K562 (cell line): ENCODE measurements at regions not wholly inside any gene's neighbourhood (a gene's known extent, or its start where the extent isn't known, plus 50 kb on each side); places are given as distances from the start of the nearest gene placed in this dataset.

Experiments
- BACH1 ChIP-seq: fragments of 200-800 bp; sonication (Bioruptor generic); IDR thresholded peaks from 2 replicates; pipeline ENCODE4 v1.6.1; 2016; ENCODE audit warnings: missing genetic modification characterization, missing compliant biosample characterization
- BRCA1 ChIP-seq, 2 experiments: fragments of 450-650 bp in 1 of 2; sonication (generic) in 1 of 2; formaldehyde crosslinking in 1 of 2; IDR thresholded peaks; 2 replicates each; pipeline versions ENCODE4 v1.5.0 to v1.6.1; 2017 to 2020; ENCODE audit warnings: mild to moderate bottlenecking in 1 of 2, missing genetic modification reagents in 1 of 2
- CEBPB ChIP-seq: fragments of 450-650 bp; IDR thresholded peaks from 2 replicates; pipeline ENCODE4 v1.6.1; 2016; ENCODE audit warnings: missing genetic modification characterization, missing compliant biosample characterization
- MTF1 ChIP-seq: fragments of 250-450 bp; sonication (Bioruptor Pico); IDR thresholded peaks from 2 replicates; pipeline ENCODE4 v1.9.0; 2021; ENCODE audit warnings: moderate library complexity, mild to moderate bottlenecking, inconsistent platforms, borderline replicate concordance
- POLR2AphosphoS5 ChIP-seq: IDR thresholded peaks from 2 replicates; pipeline ENCODE4 v1.6.1; 2011; ENCODE audit warnings: mild to moderate bottlenecking, low read depth, low read length, moderate library complexity; ENCODE audit not compliant: control insufficient read depth, insufficient read depth
- ZBTB1 ChIP-seq: sonication (generic); formaldehyde crosslinking; IDR thresholded peaks from 2 replicates; pipeline ENCODE4 v1.8.1; 2023; ENCODE audit warnings: missing genetic modification reagents, low read depth, mild to moderate bottlenecking, borderline replicate concordance
- ZNF133 ChIP-seq: fragments of 250-450 bp; sonication (Bioruptor Pico); IDR thresholded peaks from 2 replicates; pipeline ENCODE4 v1.4.0; 2020; ENCODE audit warnings: mild to moderate bottlenecking
- ZNF316 ChIP-seq: fragments of 450-650 bp; IDR thresholded peaks from 2 replicates; pipeline ENCODE4 v1.6.1; 2016
- ZSCAN32 ChIP-seq: fragments of 450-650 bp; formaldehyde crosslinking; IDR thresholded peaks from 2 replicates; pipeline ENCODE4 v1.4.0; 2020; ENCODE audit warnings: mild to moderate bottlenecking, moderate library complexity
- TF ChIP-seq, protein P1 (sequence below): fragments of 450-650 bp; IDR thresholded peaks from 2 replicates; pipeline ENCODE4 v1.6.1; 2018; ENCODE audit not compliant: partially characterized antibody
- TF ChIP-seq, protein P2 (sequence below): sonication (generic); formaldehyde crosslinking; IDR thresholded peaks from 2 replicates; pipeline ENCODE4 v1.8.1; 2023; ENCODE audit warnings: missing genetic modification reagents, mild to moderate bottlenecking, borderline replicate concordance
- TF ChIP-seq, protein P3 (sequence below): sonication (generic); formaldehyde crosslinking; IDR thresholded peaks from 2 replicates; pipeline ENCODE4 v1.8.0; 2022; ENCODE audit warnings: mild to moderate bottlenecking, missing genetic modification reagents

DNA sequence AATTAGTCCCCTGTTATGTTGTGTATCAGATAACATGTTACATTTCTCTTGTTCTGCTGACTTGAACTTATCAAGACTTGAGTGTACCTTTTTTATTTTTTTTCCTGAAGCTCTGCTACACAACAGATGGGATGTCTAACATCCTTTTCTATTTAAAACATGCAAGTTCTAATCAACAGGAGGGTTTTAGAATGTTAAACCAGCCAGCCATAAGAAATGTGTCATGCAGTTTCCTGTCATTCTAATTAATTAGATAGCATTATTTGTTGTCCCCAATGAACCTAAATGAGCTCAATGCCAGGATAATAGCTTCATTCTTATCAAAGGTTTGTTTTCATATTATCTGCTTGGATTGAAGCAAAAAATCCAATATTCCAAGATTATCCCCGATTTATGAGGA, 958.2 kb downstream of the PCDH7 start:
- TF ChIP-seq BACH1 (tag) (no peak), ZNF133 (CRISPR knock-in tag) (no peak), ZBTB1 (no peak), ZNF316 (no peak), POLR2AphosphoS5 (no peak), BRCA1 (IDR thresholded peaks at IDR 0.05) (no peak), BRCA1 (CRISPR knock-in tag; IDR thresholded peaks at IDR 0.05) (no peak), ZSCAN32 (CRISPR knock-in tag) (no peak), CEBPB (no peak), MTF1 (CRISPR knock-in tag) (no peak)
- TF ChIP-seq, protein P1, sequence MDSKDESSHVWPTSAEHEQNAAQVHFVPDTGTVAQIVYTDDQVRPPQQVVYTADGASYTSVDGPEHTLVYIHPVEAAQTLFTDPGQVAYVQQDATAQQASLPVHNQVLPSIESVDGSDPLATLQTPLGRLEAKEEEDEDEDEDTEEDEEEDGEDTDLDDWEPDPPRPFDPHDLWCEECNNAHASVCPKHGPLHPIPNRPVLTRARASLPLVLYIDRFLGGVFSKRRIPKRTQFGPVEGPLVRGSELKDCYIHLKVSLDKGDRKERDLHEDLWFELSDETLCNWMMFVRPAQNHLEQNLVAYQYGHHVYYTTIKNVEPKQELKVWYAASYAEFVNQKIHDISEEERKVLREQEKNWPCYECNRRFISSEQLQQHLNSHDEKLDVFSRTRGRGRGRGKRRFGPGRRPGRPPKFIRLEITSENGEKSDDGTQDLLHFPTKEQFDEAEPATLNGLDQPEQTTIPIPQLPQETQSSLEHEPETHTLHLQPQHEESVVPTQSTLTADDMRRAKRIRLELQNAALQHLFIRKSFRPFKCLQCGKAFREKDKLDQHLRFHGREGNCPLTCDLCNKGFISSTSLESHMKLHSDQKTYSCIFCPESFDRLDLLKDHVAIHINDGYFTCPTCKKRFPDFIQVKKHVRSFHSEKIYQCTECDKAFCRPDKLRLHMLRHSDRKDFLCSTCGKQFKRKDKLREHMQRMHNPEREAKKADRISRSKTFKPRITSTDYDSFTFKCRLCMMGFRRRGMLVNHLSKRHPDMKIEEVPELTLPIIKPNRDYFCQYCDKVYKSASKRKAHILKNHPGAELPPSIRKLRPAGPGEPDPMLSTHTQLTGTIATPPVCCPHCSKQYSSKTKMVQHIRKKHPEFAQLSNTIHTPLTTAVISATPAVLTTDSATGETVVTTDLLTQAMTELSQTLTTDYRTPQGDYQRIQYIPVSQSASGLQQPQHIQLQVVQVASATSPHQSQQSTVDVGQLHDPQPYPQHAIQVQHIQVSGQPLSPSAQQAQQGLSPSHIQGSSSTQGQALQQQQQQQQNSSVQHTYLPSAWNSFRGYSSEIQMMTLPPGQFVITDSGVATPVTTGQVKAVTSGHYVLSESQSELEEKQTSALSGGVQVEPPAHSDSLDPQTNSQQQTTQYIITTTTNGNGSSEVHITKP: no peak
- TF ChIP-seq, protein P2, sequence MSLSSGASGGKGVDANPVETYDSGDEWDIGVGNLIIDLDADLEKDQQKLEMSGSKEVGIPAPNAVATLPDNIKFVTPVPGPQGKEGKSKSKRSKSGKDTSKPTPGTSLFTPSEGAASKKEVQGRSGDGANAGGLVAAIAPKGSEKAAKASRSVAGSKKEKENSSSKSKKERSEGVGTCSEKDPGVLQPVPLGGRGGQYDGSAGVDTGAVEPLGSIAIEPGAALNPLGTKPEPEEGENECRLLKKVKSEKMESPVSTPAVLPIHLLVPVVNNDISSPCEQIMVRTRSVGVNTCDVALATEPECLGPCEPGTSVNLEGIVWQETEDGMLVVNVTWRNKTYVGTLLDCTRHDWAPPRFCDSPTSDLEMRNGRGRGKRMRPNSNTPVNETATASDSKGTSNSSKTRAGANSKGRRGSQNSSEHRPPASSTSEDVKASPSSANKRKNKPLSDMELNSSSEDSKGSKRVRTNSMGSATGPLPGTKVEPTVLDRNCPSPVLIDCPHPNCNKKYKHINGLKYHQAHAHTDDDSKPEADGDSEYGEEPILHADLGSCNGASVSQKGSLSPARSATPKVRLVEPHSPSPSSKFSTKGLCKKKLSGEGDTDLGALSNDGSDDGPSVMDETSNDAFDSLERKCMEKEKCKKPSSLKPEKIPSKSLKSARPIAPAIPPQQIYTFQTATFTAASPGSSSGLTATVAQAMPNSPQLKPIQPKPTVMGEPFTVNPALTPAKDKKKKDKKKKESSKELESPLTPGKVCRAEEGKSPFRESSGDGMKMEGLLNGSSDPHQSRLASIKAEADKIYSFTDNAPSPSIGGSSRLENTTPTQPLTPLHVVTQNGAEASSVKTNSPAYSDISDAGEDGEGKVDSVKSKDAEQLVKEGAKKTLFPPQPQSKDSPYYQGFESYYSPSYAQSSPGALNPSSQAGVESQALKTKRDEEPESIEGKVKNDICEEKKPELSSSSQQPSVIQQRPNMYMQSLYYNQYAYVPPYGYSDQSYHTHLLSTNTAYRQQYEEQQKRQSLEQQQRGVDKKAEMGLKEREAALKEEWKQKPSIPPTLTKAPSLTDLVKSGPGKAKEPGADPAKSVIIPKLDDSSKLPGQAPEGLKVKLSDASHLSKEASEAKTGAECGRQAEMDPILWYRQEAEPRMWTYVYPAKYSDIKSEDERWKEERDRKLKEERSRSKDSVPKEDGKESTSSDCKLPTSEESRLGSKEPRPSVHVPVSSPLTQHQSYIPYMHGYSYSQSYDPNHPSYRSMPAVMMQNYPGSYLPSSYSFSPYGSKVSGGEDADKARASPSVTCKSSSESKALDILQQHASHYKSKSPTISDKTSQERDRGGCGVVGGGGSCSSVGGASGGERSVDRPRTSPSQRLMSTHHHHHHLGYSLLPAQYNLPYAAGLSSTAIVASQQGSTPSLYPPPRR (CRISPR knock-in tag): no peak
- TF ChIP-seq, protein P3, sequence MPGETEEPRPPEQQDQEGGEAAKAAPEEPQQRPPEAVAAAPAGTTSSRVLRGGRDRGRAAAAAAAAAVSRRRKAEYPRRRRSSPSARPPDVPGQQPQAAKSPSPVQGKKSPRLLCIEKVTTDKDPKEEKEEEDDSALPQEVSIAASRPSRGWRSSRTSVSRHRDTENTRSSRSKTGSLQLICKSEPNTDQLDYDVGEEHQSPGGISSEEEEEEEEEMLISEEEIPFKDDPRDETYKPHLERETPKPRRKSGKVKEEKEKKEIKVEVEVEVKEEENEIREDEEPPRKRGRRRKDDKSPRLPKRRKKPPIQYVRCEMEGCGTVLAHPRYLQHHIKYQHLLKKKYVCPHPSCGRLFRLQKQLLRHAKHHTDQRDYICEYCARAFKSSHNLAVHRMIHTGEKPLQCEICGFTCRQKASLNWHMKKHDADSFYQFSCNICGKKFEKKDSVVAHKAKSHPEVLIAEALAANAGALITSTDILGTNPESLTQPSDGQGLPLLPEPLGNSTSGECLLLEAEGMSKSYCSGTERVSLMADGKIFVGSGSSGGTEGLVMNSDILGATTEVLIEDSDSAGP (CRISPR knock-in tag): no peak
